ENCODE measurements at regions not wholly inside any gene's neighbourhood (a gene's known extent, or its start where the extent isn't known, plus 50 kb on each side); places are given as distances from the start of the nearest gene placed in this dataset.

GRCh38 chr6:118752803-118753202 lies 101.4 kb upstream of the CEP85L start:
- no peak overlapping the region for H3K4me2 ChIP-seq
- WGBS (ENCODE audit: low lambda C conversion rate, missing lambda C conversion rate) = 89% methylated on average over 3 of the region's 3 CpGs
- no peak for DNase-seq (ENCODE audit: low spot score)
- H3K9me2 ChIP-seq (replicated peaks; ENCODE audit: insufficient read depth) = no peaks in the 10 kb centered on the region
- no peak overlapping the region for H2AFZ ChIP-seq
- H3K27ac ChIP-seq = no peak overlapping the region
- no peaks in the 10 kb centered on the region for H3K36me3 ChIP-seq (replicated peaks; ENCODE audit: insufficient read depth, low read depth)
- no peak overlapping the region for H3K4me3 ChIP-seq
- H3K9me3 ChIP-seq (ENCODE audit: low read depth) = no peaks in the 10 kb centered on the region
- no peaks in the 10 kb centered on the region for H4K20me1 ChIP-seq (ENCODE audit: insufficient read depth, poor library complexity, severe bottlenecking)
- no peaks in the 10 kb centered on the region for H3K79me2 ChIP-seq
- no peaks in the 10 kb centered on the region for H3K27me3 ChIP-seq
- H3K4me1 ChIP-seq (ENCODE audit: insufficient read depth) = no peaks in the 10 kb centered on the region
- no peak for TF ChIP-seq EZH2 (IDR thresholded peaks at IDR 0.05; ENCODE audit: borderline replicate concordance)
- no peak for TF ChIP-seq CTCF (IDR thresholded peaks at IDR 0.05; ENCODE audit: poor library complexity)
- TF ChIP-seq EZH2phosphoT487 (IDR thresholded peaks at IDR 0.05; ENCODE audit: low read depth, severe bottlenecking, unreplicated experiment) = no peak

- Histone ChIP-seq H3K4me3 (no peak overlapping the region), H3K9me2 (replicated peaks; ENCODE audit: insufficient read depth) (no peaks in the 10 kb centered on the region), H3K27ac (no peak overlapping the region), H3K27me3 (no peaks in the 10 kb centered on the region), H3K36me3 (replicated peaks; ENCODE audit: insufficient read depth, low read depth) (no peaks in the 10 kb centered on the region), H3K9me3 (ENCODE audit: low read depth) (no peaks in the 10 kb centered on the region), H3K79me2 (no peaks in the 10 kb centered on the region), H4K20me1 (ENCODE audit: insufficient read depth, poor library complexity, severe bottlenecking) (no peaks in the 10 kb centered on the region), H3K4me1 (ENCODE audit: insufficient read depth) (no peaks in the 10 kb centered on the region), H2AFZ (no peak overlapping the region), H3K4me2 (no peak overlapping the region)
- WGBS (ENCODE audit: low lambda C conversion rate, missing lambda C conversion rate) = 69% methylated on average over 3 of the region's 3 CpGs
- TF ChIP-seq EZH2phosphoT487 (IDR thresholded peaks at IDR 0.05; ENCODE audit: low read depth, severe bottlenecking, unreplicated experiment) (no peak), CTCF (IDR thresholded peaks at IDR 0.05; ENCODE audit: poor library complexity) (no peak), EZH2 (IDR thresholded peaks at IDR 0.05; ENCODE audit: borderline replicate concordance) (no peak)
- DNase-seq (ENCODE audit: low spot score) = no peak
Measured at GRCh38 chr6:118751072-118751471, 99.7 kb upstream of the CEP85L start.

DNA sequence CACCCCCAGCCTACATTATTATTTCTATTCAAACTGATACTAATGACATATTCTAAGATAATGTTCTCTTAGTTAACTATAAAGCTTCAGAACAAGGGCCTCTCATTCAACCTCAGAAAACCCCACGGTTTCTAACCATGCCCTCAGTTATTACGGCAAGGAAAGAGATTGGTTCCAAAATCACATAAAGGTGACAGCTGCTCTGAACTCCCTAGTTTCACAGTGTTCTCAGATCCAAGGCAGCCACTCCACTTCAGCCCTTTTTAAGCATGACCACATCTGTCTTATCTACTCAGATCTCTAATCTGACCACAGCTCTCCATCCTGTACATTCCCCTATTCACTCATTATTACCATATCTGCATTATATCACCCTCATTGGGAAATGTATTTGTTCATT lies 98.8 kb upstream of the CEP85L start:
- no peak overlapping the region for H2AFZ ChIP-seq
- H3K9me2 ChIP-seq (replicated peaks; ENCODE audit: insufficient read depth) = no peaks in the 10 kb centered on the region
- DNase-seq (ENCODE audit: low spot score) = no peak
- H3K9me3 ChIP-seq (ENCODE audit: low read depth) = no peaks in the 10 kb centered on the region
- H3K27me3 ChIP-seq = no peaks in the 10 kb centered on the region
- no peak overlapping the region for H3K4me2 ChIP-seq
- H3K4me1 ChIP-seq (ENCODE audit: insufficient read depth) = no peaks in the 10 kb centered on the region
- H3K79me2 ChIP-seq = no peaks in the 10 kb centered on the region
- 80% methylated on average over 2 of the region's 2 CpGs for WGBS (ENCODE audit: low lambda C conversion rate, missing lambda C conversion rate)
- no peak overlapping the region for H3K4me3 ChIP-seq
- no peaks in the 10 kb centered on the region for H3K36me3 ChIP-seq (replicated peaks; ENCODE audit: insufficient read depth, low read depth)
- TF ChIP-seq EZH2phosphoT487 (IDR thresholded peaks at IDR 0.05; ENCODE audit: low read depth, severe bottlenecking, unreplicated experiment) (no peak), EZH2 (IDR thresholded peaks at IDR 0.05; ENCODE audit: borderline replicate concordance) (no peak), CTCF (IDR thresholded peaks at IDR 0.05; ENCODE audit: poor library complexity) (no peak)
- no peak overlapping the region for H3K27ac ChIP-seq
- H4K20me1 ChIP-seq (ENCODE audit: insufficient read depth, poor library complexity, severe bottlenecking) = no peaks in the 10 kb centered on the region

Measured in hepatocyte (in vitro differentiated cells).